ENCODE measurements at regions not wholly inside any gene's neighbourhood (a gene's known extent, or its start where the extent isn't known, plus 50 kb on each side); places are given as distances from the start of the nearest gene placed in this dataset.

GRCh38 chr13:62551588-62551987, 1135.9 kb upstream of the PCDH20 start:
- H3K4me1 ChIP-seq (ENCODE audit: control insufficient read depth in 4 of 4, insufficient read depth in 4 of 4, low read length in 3 of 4): no peaks in the 10 kb centered on the region
- no peak for TF ChIP-seq FOXA1 (IDR thresholded peaks at IDR 0.05)
- no peak for TF ChIP-seq MAX (IDR thresholded peaks at IDR 0.05)
- TF ChIP-seq HNF4A (conservative IDR thresholded peaks at IDR 0.05): no peak
- H3K4me3 ChIP-seq (ENCODE audit: low read depth in 1 of 3, low read length in 3 of 3): no peak overlapping the region
- 71% methylated on average over 5 of the region's 5 CpGs for WGBS
- no peak overlapping the region for H3K27ac ChIP-seq (ENCODE audit: low read depth in 1 of 2, low read length in 2 of 2)
- no peaks in the 10 kb centered on the region for H3K9me3 ChIP-seq (ENCODE audit: control insufficient read depth in 4 of 4, low read length in 3 of 4)
- H3K27me3 ChIP-seq (ENCODE audit: control insufficient read depth in 4 of 4, insufficient read depth in 4 of 4, low read length in 3 of 4): no peaks in the 10 kb centered on the region
- no peaks in the 10 kb centered on the region for H3K36me3 ChIP-seq (ENCODE audit: control insufficient read depth in 4 of 4, insufficient read depth in 3 of 4, low read depth in 1 of 4, low read length in 3 of 4)
- H3K9ac ChIP-seq (ENCODE audit: low read depth in 1 of 2, low read length in 2 of 2): no peak overlapping the region
- no peak for DNase-seq (ENCODE audit: low spot score)

- H3K9me3 ChIP-seq (ENCODE audit: control insufficient read depth in 4 of 4, low read length in 3 of 4): no peaks in the 10 kb centered on the region
- H3K27me3 ChIP-seq (ENCODE audit: control insufficient read depth in 4 of 4, insufficient read depth in 4 of 4, low read length in 3 of 4): no peaks in the 10 kb centered on the region
- TF ChIP-seq HNF4A (conservative IDR thresholded peaks at IDR 0.05) (no peak), MAX (IDR thresholded peaks at IDR 0.05) (no peak), JUND (IDR thresholded peaks at IDR 0.05) (no peak), TAF1 (conservative IDR thresholded peaks at IDR 0.05) (no peak), GABPA (IDR thresholded peaks at IDR 0.05 in 1 of 2, conservative IDR thresholded peaks at IDR 0.05 in 1 of 2) (no peak), FOXA2 (IDR thresholded peaks at IDR 0.05) (no peak), SP1 (IDR thresholded peaks at IDR 0.05) (no peak), YY1 (IDR thresholded peaks at IDR 0.05) (no peak)
- TF ChIP-seq, protein P1, sequence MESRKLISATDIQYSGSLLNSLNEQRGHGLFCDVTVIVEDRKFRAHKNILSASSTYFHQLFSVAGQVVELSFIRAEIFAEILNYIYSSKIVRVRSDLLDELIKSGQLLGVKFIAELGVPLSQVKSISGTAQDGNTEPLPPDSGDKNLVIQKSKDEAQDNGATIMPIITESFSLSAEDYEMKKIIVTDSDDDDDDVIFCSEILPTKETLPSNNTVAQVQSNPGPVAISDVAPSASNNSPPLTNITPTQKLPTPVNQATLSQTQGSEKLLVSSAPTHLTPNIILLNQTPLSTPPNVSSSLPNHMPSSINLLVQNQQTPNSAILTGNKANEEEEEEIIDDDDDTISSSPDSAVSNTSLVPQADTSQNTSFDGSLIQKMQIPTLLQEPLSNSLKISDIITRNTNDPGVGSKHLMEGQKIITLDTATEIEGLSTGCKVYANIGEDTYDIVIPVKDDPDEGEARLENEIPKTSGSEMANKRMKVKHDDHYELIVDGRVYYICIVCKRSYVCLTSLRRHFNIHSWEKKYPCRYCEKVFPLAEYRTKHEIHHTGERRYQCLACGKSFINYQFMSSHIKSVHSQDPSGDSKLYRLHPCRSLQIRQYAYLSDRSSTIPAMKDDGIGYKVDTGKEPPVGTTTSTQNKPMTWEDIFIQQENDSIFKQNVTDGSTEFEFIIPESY (IDR thresholded peaks at IDR 0.05): no peak
- no peaks in the 10 kb centered on the region for H3K36me3 ChIP-seq (ENCODE audit: control insufficient read depth in 4 of 4, insufficient read depth in 3 of 4, low read depth in 1 of 4, low read length in 3 of 4)
- H3K4me1 ChIP-seq (ENCODE audit: control insufficient read depth in 4 of 4, insufficient read depth in 4 of 4, low read length in 3 of 4): no peaks in the 10 kb centered on the region
- H3K4me3 ChIP-seq (ENCODE audit: low read depth in 1 of 3, low read length in 3 of 3): no peak overlapping the region
- 83% methylated on average over 4 of the region's 4 CpGs for WGBS
- H3K27ac ChIP-seq (ENCODE audit: low read depth in 1 of 2, low read length in 2 of 2): no peak overlapping the region
- DNase-seq (ENCODE audit: low spot score): no peak
- H3K9ac ChIP-seq (ENCODE audit: low read depth in 1 of 2, low read length in 2 of 2): no peak overlapping the region
Measured at GRCh38 chr13:62544928-62545327, 1129.3 kb upstream of the PCDH20 start.

DNA sequence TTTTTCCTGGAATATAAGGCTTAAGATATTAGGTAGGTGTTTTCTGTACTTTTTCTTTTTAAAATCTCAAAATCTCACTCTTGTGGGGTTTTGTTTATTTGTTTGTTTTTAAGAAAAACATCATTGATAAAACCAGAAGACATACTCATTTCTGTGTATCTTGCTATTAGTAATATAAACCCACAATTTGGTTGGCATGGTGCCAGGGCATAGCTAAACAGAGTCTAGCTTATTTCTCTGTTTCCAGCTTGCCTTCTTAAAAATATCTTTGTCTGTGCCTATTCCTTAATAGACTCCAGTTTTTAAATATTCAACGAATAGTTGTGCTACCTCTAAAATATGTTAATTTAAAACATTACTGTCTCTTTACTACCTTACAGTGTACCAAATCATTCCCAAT, 1121.9 kb upstream of the PCDH20 start:
- H3K27ac ChIP-seq (ENCODE audit: low read depth in 1 of 2, low read length in 2 of 2): no peak overlapping the region
- no peaks in the 10 kb centered on the region for H3K36me3 ChIP-seq (ENCODE audit: control insufficient read depth in 4 of 4, insufficient read depth in 3 of 4, low read depth in 1 of 4, low read length in 3 of 4)
- no peaks in the 10 kb centered on the region for H3K9me3 ChIP-seq (ENCODE audit: control insufficient read depth in 4 of 4, low read length in 3 of 4)
- no peak overlapping the region for H3K4me3 ChIP-seq (ENCODE audit: low read depth in 1 of 3, low read length in 3 of 3)
- no peak overlapping the region for H3K9ac ChIP-seq (ENCODE audit: low read depth in 1 of 2, low read length in 2 of 2)
- TF ChIP-seq GABPA (IDR thresholded peaks at IDR 0.05 in 1 of 2, conservative IDR thresholded peaks at IDR 0.05 in 1 of 2): no peak
- TF ChIP-seq REST (IDR thresholded peaks at IDR 0.05): no peak
- TF ChIP-seq HNF4G (IDR thresholded peaks at IDR 0.05): no peak
- no peaks in the 10 kb centered on the region for H3K27me3 ChIP-seq (ENCODE audit: control insufficient read depth in 4 of 4, insufficient read depth in 4 of 4, low read length in 3 of 4)
- no peaks in the 10 kb centered on the region for H3K4me1 ChIP-seq (ENCODE audit: control insufficient read depth in 4 of 4, insufficient read depth in 4 of 4, low read length in 3 of 4)
- WGBS: 87% methylated on average over 1 of the region's 1 CpG
- DNase-seq (ENCODE audit: low spot score): no peak

Data from liver (tissue), 7 donors.